GM18517 (cell line): ENCODE measurements at regions not wholly inside any gene's neighbourhood (a gene's known extent, or its start where the extent isn't known, plus 50 kb on each side); places are given as distances from the start of the nearest gene placed in this dataset.

Source experiments
- ATAC-seq: cut with Tn5 transposase; IDR thresholded peaks from one replicate; pipeline ENCODE4 v1.9.1; 2021; ENCODE audit warnings: mild to moderate bottlenecking, moderate library complexity; ENCODE audit not compliant: unreplicated experiment

DNA sequence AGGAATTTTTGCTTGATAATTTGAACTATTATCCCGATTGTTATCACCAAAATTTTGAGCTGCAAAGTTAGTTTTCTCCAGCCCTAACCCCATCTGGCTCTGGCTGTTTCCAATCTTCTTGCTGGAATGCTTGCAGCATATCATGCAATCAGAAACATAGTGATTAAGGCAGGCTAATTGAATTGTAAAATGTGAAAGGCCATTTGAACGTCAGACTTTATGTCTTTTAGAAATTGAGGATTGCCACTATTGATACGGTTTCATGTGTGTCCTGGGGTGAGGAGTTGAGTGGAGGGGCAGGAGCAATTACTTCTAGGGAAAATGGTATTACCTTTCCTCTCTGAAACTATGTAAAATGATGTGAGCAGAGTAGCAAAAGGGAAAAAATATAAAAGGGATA is 1674.5 kb upstream of the LRRTM1 start:
- ATAC-seq: no peak

DNA sequence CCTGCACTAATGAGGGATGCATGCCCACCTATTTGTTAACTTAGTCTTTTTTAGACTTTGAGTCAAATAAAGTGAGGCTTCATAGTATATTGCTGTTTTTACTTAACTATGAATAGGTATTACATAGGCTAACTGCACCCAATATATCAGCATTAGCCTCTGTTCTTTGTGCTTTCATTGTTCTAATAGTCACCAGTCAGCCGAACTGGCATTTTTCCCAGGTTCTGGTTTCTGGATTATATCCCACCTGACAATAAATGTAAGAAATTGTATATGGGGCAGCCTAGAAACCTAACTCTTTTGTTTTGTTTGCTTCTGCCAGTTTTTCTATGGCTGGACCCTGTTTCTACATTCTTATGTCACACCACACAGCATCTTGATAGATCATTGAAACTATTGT is 1672.4 kb upstream of the LRRTM1 start:
- no peak for ATAC-seq

DNA sequence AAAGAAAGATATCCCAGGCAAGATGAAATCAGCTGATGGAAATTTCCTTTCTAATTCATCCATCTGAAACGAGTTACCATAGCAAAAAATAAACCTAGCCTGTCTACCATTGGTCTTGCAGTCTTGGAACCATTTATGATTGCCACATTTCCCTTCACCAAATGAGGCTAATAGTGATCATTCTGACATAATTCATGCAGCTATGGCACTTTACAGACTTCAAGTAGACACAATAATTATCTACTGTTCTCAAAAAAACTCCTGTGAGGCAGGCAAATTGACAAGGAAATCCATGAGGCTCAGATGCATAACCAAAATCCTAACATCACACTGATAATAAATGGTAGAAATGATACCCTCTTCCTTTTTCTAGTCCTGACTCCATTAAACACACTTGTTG is 1669.7 kb upstream of the LRRTM1 start:
- no peak for ATAC-seq

DNA sequence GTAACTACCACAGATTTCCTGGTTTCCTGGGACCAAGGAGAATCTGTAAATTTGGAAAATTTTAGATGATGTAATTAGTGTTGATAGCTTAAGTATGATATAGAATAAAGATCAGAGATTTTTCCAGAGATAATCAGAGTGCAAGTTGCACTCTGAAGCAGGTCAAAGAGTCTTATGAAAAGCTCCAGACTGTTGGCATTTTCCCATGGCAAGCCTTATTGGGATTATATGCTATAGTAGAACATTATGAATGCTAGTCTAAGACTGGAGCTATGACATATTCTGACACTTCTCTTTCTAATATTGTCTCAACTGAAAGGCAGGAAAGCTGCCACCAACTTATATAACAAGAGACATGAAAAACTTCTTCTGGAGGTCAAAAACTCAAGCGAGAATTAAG is 1638.3 kb upstream of the LRRTM1 start:
- ATAC-seq: no peak

DNA sequence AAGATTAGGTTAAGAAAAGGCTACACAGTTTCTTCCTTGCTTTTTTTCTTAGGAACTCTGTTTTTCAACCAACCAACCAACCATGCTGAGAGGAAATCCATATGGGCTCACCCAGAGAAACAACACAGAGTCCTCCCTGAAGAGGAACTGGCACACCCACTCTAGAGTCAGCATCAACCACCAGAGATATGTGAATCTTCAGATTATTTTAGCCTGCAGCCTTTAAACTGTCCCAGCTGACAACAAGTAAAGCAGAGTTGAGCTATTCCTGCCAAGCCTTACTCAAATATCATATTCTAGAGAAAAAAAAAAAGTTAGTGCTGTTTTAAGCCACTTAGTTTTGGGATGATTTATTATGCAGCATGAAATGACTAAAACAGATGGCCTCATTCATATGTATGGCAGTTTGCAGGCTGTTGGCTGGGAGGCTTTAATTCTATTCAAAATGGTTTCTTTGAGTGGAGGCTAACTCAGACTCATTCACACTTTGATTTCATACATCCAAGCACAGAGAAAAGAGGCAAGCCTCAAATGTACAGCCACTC is 1637.7 kb upstream of the LRRTM1 start:
- no peak for ATAC-seq

- no peak for ATAC-seq
These were observed 1635.9 kb upstream of the LRRTM1 start for GRCh38 chr2:81940266-81940955.

DNA sequence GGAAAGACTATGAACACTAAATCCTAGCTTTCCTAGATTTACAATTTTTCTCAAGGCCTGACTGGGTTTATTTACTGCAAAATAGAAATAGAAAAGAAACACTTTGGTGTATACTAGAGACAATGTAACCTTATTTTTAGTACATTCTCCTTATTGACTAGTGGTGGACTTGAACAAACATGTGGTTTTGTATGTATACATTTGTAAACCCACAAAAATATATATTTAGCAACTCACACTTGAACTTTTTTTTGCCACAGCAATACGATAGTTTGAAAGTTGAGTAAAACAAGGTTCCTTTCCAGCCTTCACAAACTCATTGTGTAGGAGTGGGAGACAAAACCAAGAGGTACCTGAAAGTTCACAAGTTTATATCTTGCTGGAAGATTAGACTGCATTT is 1633.4 kb upstream of the LRRTM1 start:
- no peak for ATAC-seq

DNA sequence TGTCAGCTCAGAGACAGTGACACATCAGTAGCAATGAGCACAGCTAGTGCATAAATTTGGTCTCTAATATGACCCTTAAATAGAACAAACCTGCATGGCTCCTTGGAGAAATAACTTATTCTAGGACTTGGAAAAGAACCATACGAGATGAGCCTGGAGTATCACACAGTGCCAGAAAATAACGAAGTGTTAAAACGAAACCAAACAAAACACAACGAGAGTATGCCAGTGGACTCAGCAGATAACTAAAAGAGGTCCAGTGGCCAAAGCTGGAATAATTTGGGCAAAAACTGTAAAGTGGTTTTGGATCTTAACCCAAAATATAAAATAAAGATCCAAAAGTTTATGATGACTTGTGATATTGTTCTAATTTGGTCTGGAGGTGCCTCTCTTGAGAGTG is 1599.0 kb upstream of the LRRTM1 start:
- no peak for ATAC-seq

GRCh38 chr2:81901017-81901416 is 1596.5 kb upstream of the LRRTM1 start:
- ATAC-seq: no peak

DNA sequence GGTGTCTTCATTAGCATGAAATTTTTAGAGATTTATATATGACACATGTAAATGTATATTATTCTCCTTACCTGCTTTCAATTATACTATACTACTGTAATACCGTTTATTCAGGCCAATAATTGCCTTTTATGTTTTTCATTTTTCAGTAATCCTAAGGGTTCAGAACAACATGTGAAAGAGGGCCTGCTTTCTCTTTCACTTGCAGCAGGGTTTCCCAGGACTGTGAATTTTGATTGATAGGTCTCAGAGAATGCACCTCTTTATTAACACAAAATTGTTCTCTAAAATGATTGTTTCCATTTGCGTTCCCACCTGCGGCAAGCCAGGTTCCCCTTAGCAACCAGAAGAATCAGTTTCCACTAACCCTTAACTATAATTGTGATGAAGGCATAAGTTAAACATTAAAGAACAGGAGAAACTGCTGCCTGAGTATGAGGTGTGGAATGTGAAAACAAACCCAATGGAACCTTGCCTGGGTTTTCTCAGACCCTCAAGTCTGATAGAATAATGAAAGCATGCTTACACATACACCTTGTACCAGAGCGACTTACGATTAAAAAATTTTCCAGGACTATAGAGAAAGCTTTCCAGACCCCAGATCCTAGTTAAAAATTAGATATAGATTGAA is 1591.2 kb upstream of the LRRTM1 start:
- ATAC-seq: no peak

- ATAC-seq: no peak
These were observed 1590.0 kb upstream of the LRRTM1 start for GRCh38 chr2:81894451-81894990.

DNA sequence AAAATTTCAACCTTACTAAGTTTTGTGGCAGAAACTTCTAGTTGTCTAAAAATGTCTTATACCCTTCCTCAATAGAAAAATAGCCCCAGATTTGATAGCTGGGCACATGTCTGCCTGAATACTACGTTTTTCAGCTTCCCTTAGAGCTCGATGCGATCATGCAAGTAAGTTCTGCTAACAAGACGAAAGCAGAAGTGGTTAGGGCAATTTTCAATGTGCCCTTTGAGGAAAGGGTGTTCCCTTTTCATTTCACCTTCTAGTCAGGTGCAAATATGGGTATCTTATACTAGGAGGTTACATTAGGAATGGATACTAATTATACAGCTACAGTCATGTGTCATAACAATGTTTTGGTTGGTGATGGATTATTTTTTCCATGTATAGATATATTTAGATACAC is 1572.1 kb upstream of the LRRTM1 start:
- ATAC-seq: no peak

DNA sequence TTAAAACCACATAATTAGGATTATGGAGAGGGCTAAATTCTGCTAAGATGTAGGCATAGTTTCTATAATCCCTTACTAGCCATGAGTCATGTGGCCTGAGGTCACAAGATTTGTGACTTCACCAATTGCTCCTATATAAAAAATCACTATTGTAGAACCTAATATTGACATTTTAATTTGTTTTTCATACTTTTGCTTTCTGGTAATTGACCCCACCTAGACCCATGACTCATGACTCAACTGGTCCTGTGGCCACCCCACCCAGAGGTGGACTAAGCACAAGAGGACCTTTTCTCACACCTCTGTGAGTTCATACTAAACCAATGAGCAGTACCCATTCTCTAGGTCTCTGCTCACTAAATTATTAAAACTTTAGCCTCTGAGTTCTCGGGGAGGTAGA is 1567.5 kb upstream of the LRRTM1 start:
- ATAC-seq: no peak

- no peak for ATAC-seq
These were observed 1565.6 kb upstream of the LRRTM1 start for GRCh38 chr2:81870119-81870518.

DNA sequence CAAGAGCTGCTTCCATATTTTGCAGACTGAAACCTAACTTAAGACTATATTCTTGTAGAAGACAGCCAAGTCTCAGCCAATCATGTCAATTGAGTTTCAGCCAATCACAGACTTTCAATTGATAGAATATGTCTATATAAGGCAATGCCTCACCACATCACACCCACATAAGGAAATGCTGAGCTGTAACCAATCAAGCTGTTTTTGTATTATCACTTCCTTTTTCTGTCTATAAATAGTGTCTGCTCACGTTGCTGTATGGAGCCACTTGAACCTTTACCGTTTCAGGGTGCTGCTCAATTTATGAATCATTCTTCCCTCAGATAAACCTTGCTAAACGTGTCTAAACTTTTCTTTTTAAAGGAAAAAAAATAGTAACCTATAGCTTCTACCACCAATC is 1554.4 kb upstream of the LRRTM1 start:
- no peak for ATAC-seq

DNA sequence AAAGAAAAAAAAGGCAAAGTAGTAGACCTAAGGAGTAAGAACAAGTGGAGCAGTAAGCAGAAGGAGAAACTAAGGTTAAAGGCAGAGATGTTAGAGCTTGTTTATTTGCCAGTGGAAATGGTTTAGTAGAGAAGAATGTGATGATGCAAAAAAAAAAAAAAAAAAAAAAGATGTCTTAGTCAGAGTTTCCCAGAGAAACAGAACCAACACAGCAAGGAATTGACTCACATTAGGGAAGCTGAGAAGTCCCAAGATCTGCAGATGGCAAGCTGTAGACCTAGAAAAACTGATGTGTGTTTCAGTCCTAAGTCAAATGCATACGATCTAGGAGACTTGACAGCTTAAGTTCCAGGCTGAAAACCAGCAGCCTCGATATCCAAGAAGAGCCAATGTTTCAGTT is 1548.8 kb upstream of the LRRTM1 start:
- ATAC-seq: no peak

GRCh38 chr2:81852651-81853050 is 1548.1 kb upstream of the LRRTM1 start:
- no peak for ATAC-seq

- no peak for ATAC-seq
These were observed 1535.2 kb upstream of the LRRTM1 start for GRCh38 chr2:81839780-81840179.

DNA sequence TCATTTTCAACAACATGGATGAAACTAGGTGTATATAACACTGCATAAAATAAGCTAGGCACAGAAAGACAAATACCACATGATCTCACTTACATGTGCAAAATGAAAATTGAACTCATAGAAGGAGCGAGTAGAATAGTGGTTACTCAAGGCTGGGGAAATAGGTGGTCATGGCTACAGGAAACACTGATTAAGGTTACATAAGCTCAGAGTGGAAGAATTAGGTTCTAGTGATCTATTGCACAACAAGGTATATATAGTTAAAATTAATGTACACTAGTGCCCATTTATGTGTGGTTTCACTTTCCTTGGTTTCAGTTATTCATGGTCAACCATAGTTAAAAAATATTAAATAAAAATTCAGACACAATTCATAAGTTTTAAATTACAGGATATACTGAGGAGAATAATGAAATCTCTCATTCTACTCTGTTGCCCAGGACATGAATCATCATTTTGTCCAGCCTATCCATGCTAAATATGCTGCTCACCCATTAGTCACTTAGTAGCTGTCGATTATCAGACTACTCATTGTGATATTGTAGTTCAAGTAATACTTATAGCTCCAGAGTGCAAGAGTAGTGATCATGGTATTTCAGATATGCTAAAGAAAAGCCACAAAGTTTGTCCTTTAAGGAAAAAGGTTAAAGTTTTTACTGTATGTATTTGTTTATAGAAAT is 1530.9 kb upstream of the LRRTM1 start:
- no peak for ATAC-seq

GRCh38 chr2:81786811-81787210 is 1482.3 kb upstream of the LRRTM1 start:
- no peak for ATAC-seq

DNA sequence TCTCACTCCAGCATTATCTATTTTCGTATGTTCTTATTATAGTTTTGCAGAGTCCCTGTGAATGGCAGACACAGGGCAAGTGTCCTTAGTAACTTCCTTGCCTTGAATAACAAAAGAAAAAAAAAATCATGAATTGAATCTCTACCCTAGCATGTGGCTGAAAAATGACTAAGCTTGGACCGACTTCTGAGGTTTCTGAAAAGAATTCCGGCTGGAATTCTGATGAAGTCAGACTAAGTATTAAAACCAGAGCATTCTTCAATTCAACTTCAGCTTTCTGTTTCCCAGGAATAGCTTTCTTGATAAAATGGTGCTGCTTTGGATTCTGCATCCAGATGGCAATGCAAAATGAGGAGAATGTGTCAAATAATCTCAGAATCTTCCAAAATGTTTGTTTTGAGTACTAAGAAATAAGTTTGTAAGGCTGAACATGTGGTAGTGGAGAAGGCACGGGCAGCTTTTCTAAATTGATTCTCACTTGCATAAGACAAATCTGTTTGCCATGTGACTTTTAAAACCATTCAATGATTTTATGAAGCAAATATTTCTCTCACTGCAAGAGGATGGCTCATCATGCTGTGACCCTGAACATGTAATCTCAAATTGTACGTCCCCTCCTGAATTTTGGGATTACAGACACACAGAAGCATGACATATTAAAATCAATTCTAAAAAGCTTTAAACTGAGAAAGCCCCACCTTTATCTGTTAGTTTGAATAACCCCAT is 1462.8 kb upstream of the LRRTM1 start:
- no peak for ATAC-seq
